D721Med (cell line): ENCODE measurements at regions not wholly inside any gene's neighbourhood (a gene's known extent, or its start where the extent isn't known, plus 50 kb on each side); places are given as distances from the start of the nearest gene placed in this dataset.

Source experiments
- DNase-seq: peaks from one replicate; pipeline ENCODE4 v3.0.0; 2011; ENCODE audit warnings: low spot score; ENCODE audit not compliant: insufficient read length
- FAIRE-seq: peaks from 2 replicates; lab custom pipeline; 2011; peaks lifted over from hg19 to GRCh38; lab: Jason Lieb, UNC
- CTCF ChIP-seq: IDR thresholded peaks from 2 replicates; pipeline ENCODE4 v1.5.1; 2012; ENCODE audit warnings: mild to moderate bottlenecking, control low read depth; ENCODE audit not compliant: insufficient read depth; ENCODE audit errors: missing control alignments

GRCh38 chr15:95990833-95991232 lies 339.7 kb upstream of the NR2F2 start:
- FAIRE-seq: no peak
- no peak for TF ChIP-seq CTCF
- DNase-seq: no peak

- DNase-seq (no peak), FAIRE-seq (no peak)
- no peak for TF ChIP-seq CTCF
Measured at GRCh38 chr15:95994418-95994817, 336.1 kb upstream of the NR2F2 start.

- DNase-seq (no peak), FAIRE-seq (no peak)
- no peak for TF ChIP-seq CTCF
Measured at GRCh38 chr15:95995375-95996168, 334.9 kb upstream of the NR2F2 start.

GRCh38 chr15:95996494-95996893 lies 334.0 kb upstream of the NR2F2 start:
- TF ChIP-seq CTCF: no peak
- DNase-seq: no peak
- no peak for FAIRE-seq

GRCh38 chr15:95998935-95999334 lies 331.6 kb upstream of the NR2F2 start:
- FAIRE-seq (no peak), DNase-seq (no peak)
- TF ChIP-seq CTCF: no peak

- DNase-seq: no peak
Measured at GRCh38 chr15:96002890-96003859, 327.3 kb upstream of the NR2F2 start.

More at GRCh38 chr15:96002890-96003859, 327.3 kb upstream of the NR2F2 start:
- no peak for FAIRE-seq
- TF ChIP-seq CTCF: no peak
